ENCODE measurements at regions not wholly inside any gene's neighbourhood (a gene's known extent, or its start where the extent isn't known, plus 50 kb on each side); places are given as distances from the start of the nearest gene placed in this dataset.

GRCh38 chr1:93775224-93775623 is 93.6 kb upstream of the BCAR3 start:
- H3K27me3 Mint-ChIP-seq (ENCODE audit: low read depth, unreplicated experiment) = no peaks in the 10 kb centered on the region
- Histone ChIP-seq H3K9me3 (ENCODE audit: insufficient read depth, low read depth, low read length) (no peaks in the 10 kb centered on the region), H3K27ac (ENCODE audit: low read depth, low read length) (no peak overlapping the region), H3K27me3 (ENCODE audit: insufficient read depth, low read length) (no peaks in the 10 kb centered on the region), H3K4me3 (ENCODE audit: insufficient read depth, low read depth, low read length) (no peak overlapping the region), H3K36me3 (ENCODE audit: insufficient read depth, low read length) (no peaks in the 10 kb centered on the region), H3K4me2 (ENCODE audit: low read length) (no peak overlapping the region), H2AFZ (ENCODE audit: low read depth, low read length) (no peak overlapping the region), H3K4me1 (ENCODE audit: insufficient read depth, low read length) (peaks cover 14% of the 10 kb centered on the region), H4K20me1 (ENCODE audit: insufficient read depth, low read length) (no peaks in the 10 kb centered on the region), H3K9ac (ENCODE audit: low read length) (no peak overlapping the region), H3K79me2 (ENCODE audit: insufficient read depth, low read length) (no peaks in the 10 kb centered on the region)
- H3K9me3 Mint-ChIP-seq (ENCODE audit: unreplicated experiment) = peaks cover 2% of the 10 kb centered on the region
- H3K27ac Mint-ChIP-seq (ENCODE audit: unreplicated experiment) = no peak overlapping the region
- no peak overlapping the region for H3K4me3 Mint-ChIP-seq (ENCODE audit: unreplicated experiment)
- FAIRE-seq (no peak), DNase-seq (ENCODE audit: low read depth) (no peak)
- H3K4me1 Mint-ChIP-seq (ENCODE audit: low read depth, unreplicated experiment) = peaks cover 20% of the 10 kb centered on the region
- peaks cover 3% of the 10 kb centered on the region for H3K36me3 Mint-ChIP-seq (ENCODE audit: low read depth, unreplicated experiment)
- TF ChIP-seq CTCF (IDR thresholded peaks at IDR 0.05; ENCODE audit: insufficient read depth, low read depth, low read length) (no peak), EZH2 (IDR thresholded peaks at IDR 0.05; ENCODE audit: insufficient read depth, low read length) (no peak)

- H3K36me3 ChIP-seq (ENCODE audit: insufficient read depth, low read length) = no peaks in the 10 kb centered on the region
- TF ChIP-seq EZH2 (IDR thresholded peaks at IDR 0.05; ENCODE audit: insufficient read depth, low read length) (no peak), CTCF (IDR thresholded peaks at IDR 0.05; ENCODE audit: insufficient read depth, low read depth, low read length) (no peak)
- H3K4me1 ChIP-seq (ENCODE audit: insufficient read depth, low read length) = peaks cover 8% of the 10 kb centered on the region
- DNase-seq (ENCODE audit: low read depth) = peak; percentile 54
- FAIRE-seq = no peak
- no peak overlapping the region for H2AFZ ChIP-seq (ENCODE audit: low read depth, low read length)
- Mint-ChIP-seq H3K36me3 (ENCODE audit: low read depth, unreplicated experiment) (no peaks in the 10 kb centered on the region), H3K4me1 (ENCODE audit: low read depth, unreplicated experiment) (peaks cover 15% of the 10 kb centered on the region), H3K4me3 (ENCODE audit: unreplicated experiment) (no peak overlapping the region), H3K9me3 (ENCODE audit: unreplicated experiment) (peaks cover 2% of the 10 kb centered on the region), H3K27ac (ENCODE audit: unreplicated experiment) (no peak overlapping the region), H3K27me3 (ENCODE audit: low read depth, unreplicated experiment) (no peaks in the 10 kb centered on the region)
- no peaks in the 10 kb centered on the region for H3K79me2 ChIP-seq (ENCODE audit: insufficient read depth, low read length)
- H3K27me3 ChIP-seq (ENCODE audit: insufficient read depth, low read length) = no peaks in the 10 kb centered on the region
- H3K4me2 ChIP-seq (ENCODE audit: low read length) = no peak overlapping the region
- no peaks in the 10 kb centered on the region for H4K20me1 ChIP-seq (ENCODE audit: insufficient read depth, low read length)
- H3K9ac ChIP-seq (ENCODE audit: low read length) = no peak overlapping the region
- no peaks in the 10 kb centered on the region for H3K9me3 ChIP-seq (ENCODE audit: insufficient read depth, low read depth, low read length)
- no peak overlapping the region for H3K4me3 ChIP-seq (ENCODE audit: insufficient read depth, low read depth, low read length)
- no peak overlapping the region for H3K27ac ChIP-seq (ENCODE audit: low read depth, low read length)
These were observed 93.1 kb upstream of the BCAR3 start for GRCh38 chr1:93774707-93775106.

GRCh38 chr1:93773049-93773838 is 91.6 kb upstream of the BCAR3 start:
- no peaks in the 10 kb centered on the region for H3K79me2 ChIP-seq (ENCODE audit: insufficient read depth, low read length)
- TF ChIP-seq CTCF (IDR thresholded peaks at IDR 0.05; ENCODE audit: insufficient read depth, low read depth, low read length) (no peak), EZH2 (IDR thresholded peaks at IDR 0.05; ENCODE audit: insufficient read depth, low read length) (no peak)
- no peaks in the 10 kb centered on the region for H4K20me1 ChIP-seq (ENCODE audit: insufficient read depth, low read length)
- H3K36me3 ChIP-seq (ENCODE audit: insufficient read depth, low read length) = no peaks in the 10 kb centered on the region
- H3K9me3 Mint-ChIP-seq (ENCODE audit: unreplicated experiment) = peaks cover 2% of the 10 kb centered on the region
- DNase-seq (ENCODE audit: low read depth) = no peak
- no peak overlapping the region for H3K27ac ChIP-seq (ENCODE audit: low read depth, low read length)
- H3K27ac Mint-ChIP-seq (ENCODE audit: unreplicated experiment) = no peak overlapping the region
- no peak overlapping the region for H3K4me3 Mint-ChIP-seq (ENCODE audit: unreplicated experiment)
- H3K9me3 ChIP-seq (ENCODE audit: insufficient read depth, low read depth, low read length) = no peaks in the 10 kb centered on the region
- H3K36me3 Mint-ChIP-seq (ENCODE audit: low read depth, unreplicated experiment) = no peaks in the 10 kb centered on the region
- H3K27me3 Mint-ChIP-seq (ENCODE audit: low read depth, unreplicated experiment) = no peaks in the 10 kb centered on the region
- peaks cover 6% of the 10 kb centered on the region for H3K4me1 ChIP-seq (ENCODE audit: insufficient read depth, low read length)
- no peak for FAIRE-seq
- H3K4me1 Mint-ChIP-seq (ENCODE audit: low read depth, unreplicated experiment) = peaks cover 16% of the 10 kb centered on the region
- H2AFZ ChIP-seq (ENCODE audit: low read depth, low read length) = no peak overlapping the region
- no peak overlapping the region for H3K4me2 ChIP-seq (ENCODE audit: low read length)
- no peak overlapping the region for H3K4me3 ChIP-seq (ENCODE audit: insufficient read depth, low read depth, low read length)
- no peak overlapping the region for H3K9ac ChIP-seq (ENCODE audit: low read length)
- no peaks in the 10 kb centered on the region for H3K27me3 ChIP-seq (ENCODE audit: insufficient read depth, low read length)
